ENCODE measurements at regions not wholly inside any gene's neighbourhood (a gene's known extent, or its start where the extent isn't known, plus 50 kb on each side); places are given as distances from the start of the nearest gene placed in this dataset.

DNA sequence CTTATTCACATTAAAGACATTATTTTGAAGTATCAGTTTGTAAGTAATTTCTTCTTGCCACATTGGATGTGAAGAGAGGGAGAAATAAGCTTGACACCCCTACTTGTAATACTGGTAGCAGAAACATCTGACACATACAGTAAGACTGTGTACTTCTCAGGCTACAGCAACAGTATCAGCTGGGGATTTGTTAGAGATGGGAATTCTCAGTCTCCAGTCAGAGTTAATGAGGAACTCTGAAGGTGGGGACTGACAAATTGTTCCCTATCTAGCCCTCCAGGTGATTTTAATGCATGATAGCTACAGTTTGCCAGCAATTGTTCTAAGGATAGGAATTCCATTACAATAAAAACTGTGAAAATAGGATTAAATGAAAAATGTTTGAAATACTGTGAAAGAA lies 524.8 kb downstream of the PRR16 start:
- H3K4me3 Mint-ChIP-seq: no peak overlapping the region
- H3K27ac Mint-ChIP-seq: no peak overlapping the region
- TF ChIP-seq, protein P1, sequence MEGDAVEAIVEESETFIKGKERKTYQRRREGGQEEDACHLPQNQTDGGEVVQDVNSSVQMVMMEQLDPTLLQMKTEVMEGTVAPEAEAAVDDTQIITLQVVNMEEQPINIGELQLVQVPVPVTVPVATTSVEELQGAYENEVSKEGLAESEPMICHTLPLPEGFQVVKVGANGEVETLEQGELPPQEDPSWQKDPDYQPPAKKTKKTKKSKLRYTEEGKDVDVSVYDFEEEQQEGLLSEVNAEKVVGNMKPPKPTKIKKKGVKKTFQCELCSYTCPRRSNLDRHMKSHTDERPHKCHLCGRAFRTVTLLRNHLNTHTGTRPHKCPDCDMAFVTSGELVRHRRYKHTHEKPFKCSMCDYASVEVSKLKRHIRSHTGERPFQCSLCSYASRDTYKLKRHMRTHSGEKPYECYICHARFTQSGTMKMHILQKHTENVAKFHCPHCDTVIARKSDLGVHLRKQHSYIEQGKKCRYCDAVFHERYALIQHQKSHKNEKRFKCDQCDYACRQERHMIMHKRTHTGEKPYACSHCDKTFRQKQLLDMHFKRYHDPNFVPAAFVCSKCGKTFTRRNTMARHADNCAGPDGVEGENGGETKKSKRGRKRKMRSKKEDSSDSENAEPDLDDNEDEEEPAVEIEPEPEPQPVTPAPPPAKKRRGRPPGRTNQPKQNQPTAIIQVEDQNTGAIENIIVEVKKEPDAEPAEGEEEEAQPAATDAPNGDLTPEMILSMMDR (IDR thresholded peaks at IDR 0.05; ENCODE audit: unreplicated experiment in 3 of 3): no peak

DNA sequence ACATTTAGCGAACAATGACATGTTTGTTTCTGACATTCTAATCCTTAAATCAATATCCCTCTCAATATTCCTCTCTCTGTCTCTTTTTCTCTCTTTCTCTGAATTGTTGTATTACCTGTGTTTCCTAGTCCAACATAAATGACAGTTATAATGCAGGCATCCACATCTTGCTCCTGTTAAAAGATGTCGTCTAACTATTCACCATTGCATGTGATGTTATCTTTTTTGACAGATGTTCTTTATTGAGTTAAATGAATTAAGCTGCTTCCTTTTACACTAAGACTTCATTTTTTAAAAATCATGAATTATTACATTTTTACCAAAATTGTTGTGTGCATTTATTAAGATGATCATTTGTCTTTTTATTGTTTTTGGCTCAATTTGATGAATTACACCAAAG lies 527.5 kb downstream of the PRR16 start:
- no peaks in the 10 kb centered on the region for H3K9me3 Mint-ChIP-seq

More for the DNA sequence above, 524.8 kb downstream of the PRR16 start:
- H3K9me3 Mint-ChIP-seq: no peaks in the 10 kb centered on the region
- peaks cover 4% of the 10 kb centered on the region for H3K4me1 Mint-ChIP-seq
- H3K27me3 Mint-ChIP-seq (ENCODE audit: low read depth): no peaks in the 10 kb centered on the region
- no peaks in the 10 kb centered on the region for H3K36me3 Mint-ChIP-seq (ENCODE audit: low read depth)

DNA sequence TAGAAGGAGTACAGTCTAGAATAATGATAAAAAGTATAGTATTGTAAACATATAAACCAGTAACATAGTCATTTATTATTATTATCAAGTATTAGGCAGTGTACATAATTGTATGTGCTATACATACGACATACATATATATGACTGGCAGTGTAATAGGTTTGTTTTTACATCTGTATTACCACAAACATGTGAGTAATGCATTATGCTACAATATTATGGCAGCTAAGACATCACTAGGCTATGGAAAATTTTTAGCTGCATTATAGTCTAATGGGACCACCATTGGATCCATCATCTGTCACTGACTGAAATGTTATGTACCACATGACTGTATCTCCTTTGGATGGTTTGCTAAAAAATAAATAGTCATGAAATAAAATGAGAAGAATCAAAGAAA lies 530.0 kb downstream of the PRR16 start:
- Mint-ChIP-seq H3K36me3 (ENCODE audit: low read depth) (no peaks in the 10 kb centered on the region), H3K27me3 (ENCODE audit: low read depth) (no peaks in the 10 kb centered on the region), H3K4me1 (no peaks in the 10 kb centered on the region), H3K4me3 (no peak overlapping the region), H3K27ac (no peak overlapping the region), H3K9me3 (no peaks in the 10 kb centered on the region)
- TF ChIP-seq, protein P1 (IDR thresholded peaks at IDR 0.05; ENCODE audit: unreplicated experiment in 3 of 3): no peak

More for the DNA sequence above, 527.5 kb downstream of the PRR16 start:
- Mint-ChIP-seq H3K27me3 (ENCODE audit: low read depth) (no peaks in the 10 kb centered on the region), H3K27ac (no peak overlapping the region), H3K4me1 (peaks cover 4% of the 10 kb centered on the region), H3K4me3 (no peak overlapping the region), H3K36me3 (ENCODE audit: low read depth) (no peaks in the 10 kb centered on the region)
- TF ChIP-seq, protein P1 (IDR thresholded peaks at IDR 0.05; ENCODE audit: unreplicated experiment in 3 of 3): no peak

DNA sequence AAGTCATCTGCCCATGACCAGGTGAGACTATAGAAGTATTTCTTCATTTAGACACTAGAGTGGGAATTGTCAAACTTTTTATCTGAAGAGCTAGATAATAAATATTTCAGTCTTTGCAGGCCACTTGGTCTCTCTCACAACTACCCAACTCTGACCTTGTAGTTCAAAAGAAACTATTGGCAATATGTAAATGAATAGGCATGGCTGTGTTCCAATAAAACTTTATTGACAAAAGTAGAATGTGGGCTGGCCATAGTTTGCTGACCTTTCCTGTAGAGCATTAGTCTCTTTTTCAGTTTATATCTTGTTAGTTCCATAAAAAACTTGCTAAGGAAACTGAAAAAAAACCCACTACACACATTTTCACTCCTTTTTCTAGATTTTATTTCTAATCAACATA lies 535.5 kb downstream of the PRR16 start:
- TF ChIP-seq, protein P1 (IDR thresholded peaks at IDR 0.05; ENCODE audit: unreplicated experiment in 3 of 3): no peak
- Mint-ChIP-seq H3K4me1 (no peaks in the 10 kb centered on the region), H3K36me3 (ENCODE audit: low read depth) (no peaks in the 10 kb centered on the region), H3K9me3 (no peaks in the 10 kb centered on the region), H3K27me3 (ENCODE audit: low read depth) (no peaks in the 10 kb centered on the region), H3K4me3 (no peak overlapping the region), H3K27ac (no peak overlapping the region)

DNA sequence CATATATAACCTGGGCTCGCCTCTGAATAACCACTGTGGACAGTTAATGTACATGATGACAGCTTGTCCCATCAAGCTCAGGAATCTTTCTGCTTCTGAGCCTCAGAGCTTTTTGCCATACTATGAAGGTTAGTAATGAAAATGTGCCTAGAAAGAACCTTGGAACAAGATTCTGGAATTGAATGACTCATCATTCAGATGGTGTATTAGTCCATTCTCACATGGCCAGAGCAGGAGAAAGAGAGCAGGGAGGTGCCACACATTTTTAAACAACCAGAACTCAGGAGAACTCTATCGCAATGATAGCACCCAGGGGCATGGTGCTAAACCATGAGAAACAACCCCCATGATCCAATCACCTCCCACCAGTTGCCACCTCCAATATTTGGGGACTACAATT lies 542.1 kb downstream of the PRR16 start:
- Mint-ChIP-seq H3K36me3 (ENCODE audit: low read depth) (no peaks in the 10 kb centered on the region), H3K27me3 (ENCODE audit: low read depth) (no peaks in the 10 kb centered on the region), H3K27ac (no peak overlapping the region), H3K4me1 (no peaks in the 10 kb centered on the region), H3K4me3 (no peak overlapping the region), H3K9me3 (no peaks in the 10 kb centered on the region)
- TF ChIP-seq, protein P1 (IDR thresholded peaks at IDR 0.05; ENCODE audit: unreplicated experiment in 3 of 3): no peak

DNA sequence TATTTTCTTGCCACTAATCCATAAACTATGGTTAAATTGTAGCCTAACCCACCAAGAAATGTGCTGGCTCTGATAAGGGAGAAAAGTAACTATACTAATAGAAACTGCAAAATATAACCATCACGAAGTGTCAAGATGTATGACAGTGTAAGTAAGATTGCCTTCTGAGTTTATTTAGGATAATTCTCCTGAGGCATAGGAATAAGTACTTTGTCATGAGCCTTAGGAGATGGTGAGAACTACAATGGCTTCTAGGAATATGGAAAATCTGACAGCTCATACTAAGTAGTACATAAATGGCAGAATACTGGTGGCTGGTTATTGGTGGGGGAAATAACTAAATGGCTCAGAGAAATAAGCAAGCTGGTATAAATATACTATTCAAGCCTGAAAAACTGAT lies 543.9 kb downstream of the PRR16 start:
- Mint-ChIP-seq H3K27ac (no peak overlapping the region), H3K4me3 (no peak overlapping the region), H3K27me3 (ENCODE audit: low read depth) (no peaks in the 10 kb centered on the region), H3K36me3 (ENCODE audit: low read depth) (no peaks in the 10 kb centered on the region), H3K9me3 (no peaks in the 10 kb centered on the region), H3K4me1 (no peaks in the 10 kb centered on the region)
- TF ChIP-seq, protein P1 (IDR thresholded peaks at IDR 0.05; ENCODE audit: unreplicated experiment in 3 of 3): no peak
